ENCODE measurements at regions not wholly inside any gene's neighbourhood (a gene's known extent, or its start where the extent isn't known, plus 50 kb on each side); places are given as distances from the start of the nearest gene placed in this dataset.

GRCh38 chrX:120692319-120692718, 62.5 kb upstream of the C1GALT1C1 start:
- DNase-seq, result no peak

- no peak for DNase-seq
Measured at GRCh38 chrX:120690941-120691340, 61.1 kb upstream of the C1GALT1C1 start.

- DNase-seq, result no peak
Measured at GRCh38 chrX:120690344-120690743, 60.5 kb upstream of the C1GALT1C1 start.

- no peak for DNase-seq
Measured at GRCh38 chrX:120680090-120680489, 50.2 kb upstream of the C1GALT1C1 start.

All from SW 1271 (cell line).